Right lobe of liver (tissue), 4 donors: ENCODE measurements at regions not wholly inside any gene's neighbourhood (a gene's known extent, or its start where the extent isn't known, plus 50 kb on each side); places are given as distances from the start of the nearest gene placed in this dataset.

Experiments
- POLR2A ChIP-seq: fragments of 450-650 bp; IDR thresholded peaks from one replicate; pipeline ENCODE4 v1.6.1; 2017; ENCODE audit warnings: antibody characterized with exemption, mild to moderate bottlenecking
- TF ChIP-seq, protein P1 (sequence below), 4 donors: fragments of 200-600 bp in 3 of 4; fragments of 450-650 bp in 1 of 4; IDR thresholded peaks; one replicate each; pipeline versions ENCODE4 v1.5.1 to v1.8.0; 2016 to 2022; ENCODE audit warnings: antibody characterized with exemption in 4 of 4, mild to moderate bottlenecking in 2 of 4
- donor health status: DM: no; HTN: no; CAD: no.
- donor health status: DM: no; HTN: no; CAD: no.
- donor health status: DM: no; HTN: yes; CAD: no.

GRCh38 chr2:183244300-183244844 lies 120.1 kb downstream of the NUP35 start:
- TF ChIP-seq, protein P1, sequence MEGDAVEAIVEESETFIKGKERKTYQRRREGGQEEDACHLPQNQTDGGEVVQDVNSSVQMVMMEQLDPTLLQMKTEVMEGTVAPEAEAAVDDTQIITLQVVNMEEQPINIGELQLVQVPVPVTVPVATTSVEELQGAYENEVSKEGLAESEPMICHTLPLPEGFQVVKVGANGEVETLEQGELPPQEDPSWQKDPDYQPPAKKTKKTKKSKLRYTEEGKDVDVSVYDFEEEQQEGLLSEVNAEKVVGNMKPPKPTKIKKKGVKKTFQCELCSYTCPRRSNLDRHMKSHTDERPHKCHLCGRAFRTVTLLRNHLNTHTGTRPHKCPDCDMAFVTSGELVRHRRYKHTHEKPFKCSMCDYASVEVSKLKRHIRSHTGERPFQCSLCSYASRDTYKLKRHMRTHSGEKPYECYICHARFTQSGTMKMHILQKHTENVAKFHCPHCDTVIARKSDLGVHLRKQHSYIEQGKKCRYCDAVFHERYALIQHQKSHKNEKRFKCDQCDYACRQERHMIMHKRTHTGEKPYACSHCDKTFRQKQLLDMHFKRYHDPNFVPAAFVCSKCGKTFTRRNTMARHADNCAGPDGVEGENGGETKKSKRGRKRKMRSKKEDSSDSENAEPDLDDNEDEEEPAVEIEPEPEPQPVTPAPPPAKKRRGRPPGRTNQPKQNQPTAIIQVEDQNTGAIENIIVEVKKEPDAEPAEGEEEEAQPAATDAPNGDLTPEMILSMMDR (IDR thresholded peaks at IDR 0.05): no peak
- TF ChIP-seq POLR2A: no peak
